ENCODE measurements at regions not wholly inside any gene's neighbourhood (a gene's known extent, or its start where the extent isn't known, plus 50 kb on each side); places are given as distances from the start of the nearest gene placed in this dataset.

DNA sequence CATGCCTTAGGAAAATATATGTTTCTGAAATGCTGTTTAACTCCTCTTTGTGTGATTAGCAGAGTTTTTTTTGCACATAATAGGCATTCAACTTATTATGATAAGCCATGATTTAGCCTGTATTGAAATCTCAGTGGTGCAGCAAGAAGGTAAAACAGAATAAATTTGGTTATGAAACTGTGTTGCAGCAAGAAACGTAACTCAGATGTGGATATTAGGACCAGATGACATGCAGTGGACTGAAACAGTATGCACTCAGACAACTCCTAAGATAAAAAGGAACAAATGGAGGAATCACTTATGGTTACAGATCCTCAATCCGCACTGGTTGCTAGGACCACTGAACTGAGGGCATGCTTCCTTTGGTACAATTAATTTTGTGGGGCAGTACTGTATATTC is 254.2 kb upstream of the HSF2 start (continued):
- TF ChIP-seq, protein P1, sequence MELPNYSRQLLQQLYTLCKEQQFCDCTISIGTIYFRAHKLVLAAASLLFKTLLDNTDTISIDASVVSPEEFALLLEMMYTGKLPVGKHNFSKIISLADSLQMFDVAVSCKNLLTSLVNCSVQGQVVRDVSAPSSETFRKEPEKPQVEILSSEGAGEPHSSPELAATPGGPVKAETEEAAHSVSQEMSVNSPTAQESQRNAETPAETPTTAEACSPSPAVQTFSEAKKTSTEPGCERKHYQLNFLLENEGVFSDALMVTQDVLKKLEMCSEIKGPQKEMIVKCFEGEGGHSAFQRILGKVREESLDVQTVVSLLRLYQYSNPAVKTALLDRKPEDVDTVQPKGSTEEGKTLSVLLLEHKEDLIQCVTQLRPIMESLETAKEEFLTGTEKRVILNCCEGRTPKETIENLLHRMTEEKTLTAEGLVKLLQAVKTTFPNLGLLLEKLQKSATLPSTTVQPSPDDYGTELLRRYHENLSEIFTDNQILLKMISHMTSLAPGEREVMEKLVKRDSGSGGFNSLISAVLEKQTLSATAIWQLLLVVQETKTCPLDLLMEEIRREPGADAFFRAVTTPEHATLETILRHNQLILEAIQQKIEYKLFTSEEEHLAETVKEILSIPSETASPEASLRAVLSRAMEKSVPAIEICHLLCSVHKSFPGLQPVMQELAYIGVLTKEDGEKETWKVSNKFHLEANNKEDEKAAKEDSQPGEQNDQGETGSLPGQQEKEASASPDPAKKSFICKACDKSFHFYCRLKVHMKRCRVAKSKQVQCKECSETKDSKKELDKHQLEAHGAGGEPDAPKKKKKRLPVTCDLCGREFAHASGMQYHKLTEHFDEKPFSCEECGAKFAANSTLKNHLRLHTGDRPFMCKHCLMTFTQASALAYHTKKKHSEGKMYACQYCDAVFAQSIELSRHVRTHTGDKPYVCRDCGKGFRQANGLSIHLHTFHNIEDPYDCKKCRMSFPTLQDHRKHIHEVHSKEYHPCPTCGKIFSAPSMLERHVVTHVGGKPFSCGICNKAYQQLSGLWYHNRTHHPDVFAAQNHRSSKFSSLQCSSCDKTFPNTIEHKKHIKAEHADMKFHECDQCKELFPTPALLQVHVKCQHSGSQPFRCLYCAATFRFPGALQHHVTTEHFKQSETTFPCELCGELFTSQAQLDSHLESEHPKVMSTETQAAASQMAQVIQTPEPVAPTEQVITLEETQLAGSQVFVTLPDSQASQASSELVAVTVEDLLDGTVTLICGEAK (IDR thresholded peaks at IDR 0.05) = no peak
- TF ChIP-seq, protein P1 (CRISPR knock-in tag; IDR thresholded peaks at IDR 0.05) = no peak
- TF ChIP-seq LEF1 (IDR thresholded peaks at IDR 0.05) (no peak), ZFX (CRISPR knock-in tag; IDR thresholded peaks at IDR 0.05) (no peak)

Data from K562 (cell line).